ENCODE measurements at regions not wholly inside any gene's neighbourhood (a gene's known extent, or its start where the extent isn't known, plus 50 kb on each side); places are given as distances from the start of the nearest gene placed in this dataset.

DNA sequence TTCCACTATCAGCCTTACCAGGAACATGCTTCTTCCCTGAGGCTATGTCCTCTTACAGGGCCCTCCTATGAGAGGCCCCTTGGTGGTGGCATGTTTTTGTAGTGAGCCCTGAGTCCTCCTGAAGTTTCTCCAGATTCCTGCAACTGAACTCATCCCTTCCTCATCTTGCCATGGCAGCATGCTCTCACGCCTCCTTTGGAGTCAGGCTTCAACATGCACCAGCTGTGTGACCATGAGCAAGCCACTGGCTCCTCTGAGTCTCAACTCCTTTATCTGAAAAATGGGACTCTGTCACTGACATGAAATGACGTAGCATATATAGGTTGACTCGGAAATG lies 216.3 kb upstream of the TLE3 start:
- DNase-seq (ENCODE audit: extremely low read depth in 1 of 4, low spot score in 3 of 4) (no peak), FAIRE-seq (no peak), ATAC-seq (no peak)
- ChIA-PET POLR2A (interaction anchor here (0.6 kb wide), 1 partner anchor 175 kb away, joined by 3 read pairs; no protein-coding TSS in a partner anchor), CTCF (ENCODE audit: low intra/inter-chr PET ratio) (no interaction called here)
- no peaks in the 10 kb centered on the region; the same call in 1 of the 2 replicates for H4K20me1 ChIP-seq (replicated peaks; ENCODE audit: control insufficient read depth, insufficient read depth, low read length)
- no peaks in the 10 kb centered on the region for H3K4me1 ChIP-seq (replicated peaks in 1 of 2; ENCODE audit: control insufficient read depth in 2 of 2, insufficient read depth in 2 of 2, low read length in 2 of 2)
- no peaks in the 10 kb centered on the region for H3K79me2 ChIP-seq (ENCODE audit: control insufficient read depth, insufficient read depth, low read length)
- no peaks in the 10 kb centered on the region for H3K9me1 ChIP-seq (ENCODE audit: control insufficient read depth, insufficient read depth, low read length)
- intact Hi-C loops (cut with micrococcal nuclease) (no loop called here), in situ Hi-C loops (cut with MboI) (no loop called here)
- H3K36me3 ChIP-seq (ENCODE audit: control insufficient read depth, insufficient read depth, low read length) = no peaks in the 10 kb centered on the region
- no TSS peak for BruUV-seq (replicated peaks)
- no peak overlapping the region for H3K4me3 ChIP-seq
- H3K27me3 ChIP-seq (ENCODE audit: control insufficient read depth in 2 of 2, insufficient read depth in 2 of 2, low read length in 2 of 2) = peaks cover 18 to 46% of the 10 kb centered on the region in 2 experiments; a peak in 4 of 5 replicates
- H3K9me3 ChIP-seq (replicated peaks; ENCODE audit: control insufficient read depth, insufficient read depth, low read depth, low read length) = no peaks in the 10 kb centered on the region
- no peak overlapping the region for H3K9ac ChIP-seq (ENCODE audit: insufficient read depth in 1 of 2, low read depth in 2 of 2, low read length in 2 of 2)
- WGBS (ENCODE audit: insufficient coverage, low coverage, missing lambda C conversion rate) = 0% methylated on average over 3 of the region's 3 CpGs
- H2AFZ ChIP-seq (ENCODE audit: low read depth, low read length) = no peak overlapping the region
- no peak overlapping the region for H3K4me2 ChIP-seq (ENCODE audit: insufficient read depth, low read length)
- no peak overlapping the region for H3K27ac ChIP-seq (ENCODE audit: extremely low read depth, low read depth, low read length)
- no peak for TF ChIP-seq BRF1 (IDR thresholded peaks at IDR 0.05; ENCODE audit: borderline replicate concordance, extremely low read depth, insufficient read length)
- no peak for TF ChIP-seq TCFL5 (CRISPR knock-in tag; conservative IDR thresholded peaks at IDR 0.05)
- no peak for TF ChIP-seq RBM25 (IDR thresholded peaks at IDR 0.05; ENCODE audit: low read depth, low read length, severe bottlenecking)
- no peak for TF ChIP-seq TCF7L2 (IDR thresholded peaks at IDR 0.05; ENCODE audit: low read depth, low read length)
- no peak for TF ChIP-seq ZKSCAN1 (IDR thresholded peaks at IDR 0.05; ENCODE audit: low read depth, low read length)
- TF ChIP-seq, protein P1, sequence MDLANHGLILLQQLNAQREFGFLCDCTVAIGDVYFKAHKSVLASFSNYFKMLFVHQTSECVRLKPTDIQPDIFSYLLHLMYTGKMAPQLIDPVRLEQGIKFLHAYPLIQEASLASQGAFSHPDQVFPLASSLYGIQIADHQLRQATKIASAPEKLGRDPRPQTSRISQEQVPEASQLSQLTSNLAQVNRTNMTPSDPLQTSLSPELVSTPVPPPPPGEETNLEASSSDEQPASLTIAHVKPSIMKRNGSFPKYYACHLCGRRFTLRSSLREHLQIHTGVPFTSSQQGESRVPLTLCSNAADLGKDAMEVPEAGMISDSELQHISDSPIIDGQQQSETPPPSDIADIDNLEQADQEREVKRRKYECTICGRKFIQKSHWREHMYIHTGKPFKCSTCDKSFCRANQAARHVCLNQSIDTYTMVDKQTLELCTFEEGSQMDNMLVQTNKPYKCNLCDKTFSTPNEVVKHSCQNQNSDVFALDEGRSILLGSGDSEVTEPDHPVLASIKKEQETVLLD (IDR thresholded peaks at IDR 0.05) = no peak
- TF ChIP-seq, protein P2, sequence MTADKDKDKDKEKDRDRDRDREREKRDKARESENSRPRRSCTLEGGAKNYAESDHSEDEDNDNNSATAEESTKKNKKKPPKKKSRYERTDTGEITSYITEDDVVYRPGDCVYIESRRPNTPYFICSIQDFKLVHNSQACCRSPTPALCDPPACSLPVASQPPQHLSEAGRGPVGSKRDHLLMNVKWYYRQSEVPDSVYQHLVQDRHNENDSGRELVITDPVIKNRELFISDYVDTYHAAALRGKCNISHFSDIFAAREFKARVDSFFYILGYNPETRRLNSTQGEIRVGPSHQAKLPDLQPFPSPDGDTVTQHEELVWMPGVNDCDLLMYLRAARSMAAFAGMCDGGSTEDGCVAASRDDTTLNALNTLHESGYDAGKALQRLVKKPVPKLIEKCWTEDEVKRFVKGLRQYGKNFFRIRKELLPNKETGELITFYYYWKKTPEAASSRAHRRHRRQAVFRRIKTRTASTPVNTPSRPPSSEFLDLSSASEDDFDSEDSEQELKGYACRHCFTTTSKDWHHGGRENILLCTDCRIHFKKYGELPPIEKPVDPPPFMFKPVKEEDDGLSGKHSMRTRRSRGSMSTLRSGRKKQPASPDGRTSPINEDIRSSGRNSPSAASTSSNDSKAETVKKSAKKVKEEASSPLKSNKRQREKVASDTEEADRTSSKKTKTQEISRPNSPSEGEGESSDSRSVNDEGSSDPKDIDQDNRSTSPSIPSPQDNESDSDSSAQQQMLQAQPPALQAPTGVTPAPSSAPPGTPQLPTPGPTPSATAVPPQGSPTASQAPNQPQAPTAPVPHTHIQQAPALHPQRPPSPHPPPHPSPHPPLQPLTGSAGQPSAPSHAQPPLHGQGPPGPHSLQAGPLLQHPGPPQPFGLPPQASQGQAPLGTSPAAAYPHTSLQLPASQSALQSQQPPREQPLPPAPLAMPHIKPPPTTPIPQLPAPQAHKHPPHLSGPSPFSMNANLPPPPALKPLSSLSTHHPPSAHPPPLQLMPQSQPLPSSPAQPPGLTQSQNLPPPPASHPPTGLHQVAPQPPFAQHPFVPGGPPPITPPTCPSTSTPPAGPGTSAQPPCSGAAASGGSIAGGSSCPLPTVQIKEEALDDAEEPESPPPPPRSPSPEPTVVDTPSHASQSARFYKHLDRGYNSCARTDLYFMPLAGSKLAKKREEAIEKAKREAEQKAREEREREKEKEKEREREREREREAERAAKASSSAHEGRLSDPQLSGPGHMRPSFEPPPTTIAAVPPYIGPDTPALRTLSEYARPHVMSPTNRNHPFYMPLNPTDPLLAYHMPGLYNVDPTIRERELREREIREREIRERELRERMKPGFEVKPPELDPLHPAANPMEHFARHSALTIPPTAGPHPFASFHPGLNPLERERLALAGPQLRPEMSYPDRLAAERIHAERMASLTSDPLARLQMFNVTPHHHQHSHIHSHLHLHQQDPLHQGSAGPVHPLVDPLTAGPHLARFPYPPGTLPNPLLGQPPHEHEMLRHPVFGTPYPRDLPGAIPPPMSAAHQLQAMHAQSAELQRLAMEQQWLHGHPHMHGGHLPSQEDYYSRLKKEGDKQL (CRISPR knock-in tag; IDR thresholded peaks at IDR 0.05; ENCODE audit: borderline replicate concordance) = no peak
- TF ChIP-seq CBX3 (IDR thresholded peaks at IDR 0.05; ENCODE audit: borderline replicate concordance in 1 of 2, low read length in 2 of 2) = no peak
- TF ChIP-seq, protein P3, sequence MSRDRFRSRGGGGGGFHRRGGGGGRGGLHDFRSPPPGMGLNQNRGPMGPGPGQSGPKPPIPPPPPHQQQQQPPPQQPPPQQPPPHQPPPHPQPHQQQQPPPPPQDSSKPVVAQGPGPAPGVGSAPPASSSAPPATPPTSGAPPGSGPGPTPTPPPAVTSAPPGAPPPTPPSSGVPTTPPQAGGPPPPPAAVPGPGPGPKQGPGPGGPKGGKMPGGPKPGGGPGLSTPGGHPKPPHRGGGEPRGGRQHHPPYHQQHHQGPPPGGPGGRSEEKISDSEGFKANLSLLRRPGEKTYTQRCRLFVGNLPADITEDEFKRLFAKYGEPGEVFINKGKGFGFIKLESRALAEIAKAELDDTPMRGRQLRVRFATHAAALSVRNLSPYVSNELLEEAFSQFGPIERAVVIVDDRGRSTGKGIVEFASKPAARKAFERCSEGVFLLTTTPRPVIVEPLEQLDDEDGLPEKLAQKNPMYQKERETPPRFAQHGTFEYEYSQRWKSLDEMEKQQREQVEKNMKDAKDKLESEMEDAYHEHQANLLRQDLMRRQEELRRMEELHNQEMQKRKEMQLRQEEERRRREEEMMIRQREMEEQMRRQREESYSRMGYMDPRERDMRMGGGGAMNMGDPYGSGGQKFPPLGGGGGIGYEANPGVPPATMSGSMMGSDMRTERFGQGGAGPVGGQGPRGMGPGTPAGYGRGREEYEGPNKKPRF (IDR thresholded peaks at IDR 0.05; ENCODE audit: low read depth, low read length) = no peak
- TF ChIP-seq ARID2 (IDR thresholded peaks at IDR 0.05) = no peak
